ENCODE measurements at regions not wholly inside any gene's neighbourhood (a gene's known extent, or its start where the extent isn't known, plus 50 kb on each side); places are given as distances from the start of the nearest gene placed in this dataset.
"Not testable (repeated sequence)": the region's sequence is repeated elsewhere in the genome, so short reads cannot be mapped to it uniquely, and the experiment has no call there.

- DNase-seq = no peak
Measured at GRCh38 chr6:6091608-6092002, 84.9 kb upstream of the NRN1 start.

GRCh38 chr6:6090861-6091607, 84.3 kb upstream of the NRN1 start:
- no peak for DNase-seq

GRCh38 chr6:6085928-6086668, 79.4 kb upstream of the NRN1 start:
- no peak for DNase-seq

- no peak for DNase-seq
Measured at GRCh38 chr6:6080975-6081374, 74.2 kb upstream of the NRN1 start.

DNA sequence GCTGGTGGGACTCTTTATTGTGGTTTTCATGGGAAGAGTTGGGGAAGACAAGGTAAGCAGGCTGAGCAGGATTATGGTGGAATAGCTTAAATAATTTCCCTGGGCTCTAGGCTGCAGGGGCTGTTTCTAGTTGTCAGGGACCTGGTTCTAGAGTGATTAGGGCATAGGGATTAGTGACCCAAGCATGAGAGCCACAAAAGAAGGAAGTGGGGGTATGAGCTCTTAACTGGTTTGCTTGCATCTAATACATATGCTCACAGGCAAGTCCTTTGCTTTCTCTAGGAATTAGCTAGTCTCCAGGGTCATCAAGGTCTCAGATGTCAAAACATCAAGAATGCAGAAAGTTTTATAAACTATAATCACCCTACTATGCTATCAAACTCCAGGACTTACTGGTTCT, 67.5 kb upstream of the NRN1 start:
- no peak for DNase-seq

DNA sequence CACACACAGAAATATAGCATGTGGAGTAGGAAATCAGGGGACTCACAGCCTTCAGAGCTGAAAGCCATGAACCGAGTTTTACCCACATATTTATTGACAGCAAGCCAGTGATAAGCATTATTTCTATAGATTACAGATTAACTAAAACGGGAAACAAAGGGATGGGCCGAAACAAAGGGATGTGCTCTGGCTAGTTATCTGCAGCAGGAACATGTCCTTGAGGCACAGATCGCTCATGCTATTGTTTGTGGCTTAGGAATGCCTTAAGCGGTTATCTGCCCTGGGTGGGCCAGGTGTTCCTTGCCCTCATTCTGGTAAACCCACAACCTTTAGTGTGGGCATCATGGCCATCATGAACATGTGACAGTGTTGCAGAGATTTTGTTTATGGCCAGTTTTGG, 61.4 kb upstream of the NRN1 start:
- DNase-seq = not testable (repeated sequence)

GRCh38 chr6:6058054-6058444, 51.3 kb upstream of the NRN1 start:
- DNase-seq = no peak

DNA sequence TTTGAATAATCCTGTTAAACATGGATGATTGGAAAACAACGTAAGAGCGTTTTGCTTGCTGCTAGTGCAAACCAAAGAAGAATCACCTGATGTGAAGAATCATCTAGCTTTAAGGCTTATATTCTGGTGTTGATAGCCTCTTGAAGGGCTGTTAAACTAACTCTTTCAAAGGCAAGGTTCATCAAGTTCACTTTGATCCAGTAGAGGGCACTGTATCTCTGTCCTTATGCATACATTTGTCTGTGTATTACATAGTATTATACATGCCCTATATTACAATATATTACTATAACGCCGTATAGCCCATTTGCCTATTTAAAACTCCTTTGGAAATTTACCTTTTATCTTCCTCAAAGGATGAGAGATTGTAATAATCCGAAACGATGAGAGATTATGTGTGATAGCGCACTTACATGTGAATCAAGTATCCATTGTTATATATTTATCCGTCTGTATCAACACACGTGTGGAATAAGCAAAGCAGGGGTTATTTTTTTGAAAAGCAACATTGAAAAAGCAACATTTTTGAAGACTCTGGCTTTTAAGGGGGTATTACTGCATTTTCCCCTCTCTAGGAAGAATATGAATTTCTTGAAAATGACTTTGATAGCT, 50.8 kb upstream of the NRN1 start:
- DNase-seq = peak; percentile 80

Data from NCI-H2029 (cell line).